ENCODE measurements at regions not wholly inside any gene's neighbourhood (a gene's known extent, or its start where the extent isn't known, plus 50 kb on each side); places are given as distances from the start of the nearest gene placed in this dataset.

DNA sequence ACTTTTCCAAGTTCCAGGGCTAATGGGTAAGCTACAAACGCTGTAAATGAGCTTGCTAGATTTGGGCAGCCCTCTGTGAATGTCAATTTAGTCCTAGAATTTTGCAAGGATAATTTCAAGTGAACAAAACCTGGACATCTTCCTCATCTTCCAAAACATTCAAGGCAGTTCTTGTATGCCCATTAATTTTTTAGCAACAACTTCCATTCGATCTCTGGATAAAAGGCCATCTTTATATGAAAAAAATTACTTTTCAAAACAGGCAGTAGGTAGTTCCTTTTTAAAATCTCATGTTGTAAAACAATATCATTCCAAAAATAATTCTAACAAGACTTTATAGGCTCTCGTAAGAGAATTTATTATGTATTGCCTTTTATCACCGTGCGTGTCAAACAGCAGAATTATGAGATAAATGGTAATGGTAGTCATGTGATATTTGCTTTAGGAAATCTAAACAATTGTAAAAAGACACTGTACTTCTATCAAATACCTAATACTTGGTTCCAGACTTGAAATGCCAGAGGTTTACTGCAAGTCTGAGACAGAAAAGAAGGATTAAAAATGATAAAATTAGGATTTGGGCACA, 143.7 kb upstream of the NRP1 start:
- TF ChIP-seq, protein P1, sequence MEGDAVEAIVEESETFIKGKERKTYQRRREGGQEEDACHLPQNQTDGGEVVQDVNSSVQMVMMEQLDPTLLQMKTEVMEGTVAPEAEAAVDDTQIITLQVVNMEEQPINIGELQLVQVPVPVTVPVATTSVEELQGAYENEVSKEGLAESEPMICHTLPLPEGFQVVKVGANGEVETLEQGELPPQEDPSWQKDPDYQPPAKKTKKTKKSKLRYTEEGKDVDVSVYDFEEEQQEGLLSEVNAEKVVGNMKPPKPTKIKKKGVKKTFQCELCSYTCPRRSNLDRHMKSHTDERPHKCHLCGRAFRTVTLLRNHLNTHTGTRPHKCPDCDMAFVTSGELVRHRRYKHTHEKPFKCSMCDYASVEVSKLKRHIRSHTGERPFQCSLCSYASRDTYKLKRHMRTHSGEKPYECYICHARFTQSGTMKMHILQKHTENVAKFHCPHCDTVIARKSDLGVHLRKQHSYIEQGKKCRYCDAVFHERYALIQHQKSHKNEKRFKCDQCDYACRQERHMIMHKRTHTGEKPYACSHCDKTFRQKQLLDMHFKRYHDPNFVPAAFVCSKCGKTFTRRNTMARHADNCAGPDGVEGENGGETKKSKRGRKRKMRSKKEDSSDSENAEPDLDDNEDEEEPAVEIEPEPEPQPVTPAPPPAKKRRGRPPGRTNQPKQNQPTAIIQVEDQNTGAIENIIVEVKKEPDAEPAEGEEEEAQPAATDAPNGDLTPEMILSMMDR (conservative IDR thresholded peaks at IDR 0.05; ENCODE audit: low read length): no peak
- TF ChIP-seq EZH2phosphoT487 (IDR thresholded peaks at IDR 0.05; ENCODE audit: borderline replicate concordance): no peak
